GM21825 (cell line): ENCODE measurements at regions not wholly inside any gene's neighbourhood (a gene's known extent, or its start where the extent isn't known, plus 50 kb on each side); places are given as distances from the start of the nearest gene placed in this dataset.

Experiments
- ATAC-seq: cut with Tn5 transposase; IDR thresholded peaks from one replicate; pipeline ENCODE4 v1.9.1; 2021; ENCODE audit warnings: mild to moderate bottlenecking, moderate library complexity; ENCODE audit not compliant: unreplicated experiment

GRCh38 chrX:109841869-109842579 lies 109.0 kb upstream of the ACSL4 start:
- no peak for ATAC-seq

DNA sequence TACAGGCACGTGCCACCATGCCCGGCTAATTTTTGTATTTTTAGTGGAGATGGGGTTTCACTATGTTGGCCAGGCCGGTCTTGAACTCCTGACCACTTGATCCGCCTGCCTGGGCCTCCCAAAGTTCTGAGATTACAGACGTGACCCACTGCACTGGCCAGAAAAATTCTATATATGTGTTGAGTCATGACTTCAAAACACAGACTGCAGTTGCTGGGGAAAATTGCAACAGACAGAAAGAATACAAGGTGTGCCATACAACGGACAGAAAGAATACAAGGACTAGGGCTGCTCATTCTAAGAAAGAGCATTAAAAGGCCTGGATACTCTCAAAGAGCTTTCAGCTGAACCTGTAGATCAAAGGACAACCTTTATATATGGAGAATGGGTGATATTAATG lies 109.6 kb upstream of the ACSL4 start:
- no peak for ATAC-seq

- ATAC-seq, result peak; percentile 45
Measured at GRCh38 chrX:109843963-109844751, 111.1 kb upstream of the ACSL4 start.

DNA sequence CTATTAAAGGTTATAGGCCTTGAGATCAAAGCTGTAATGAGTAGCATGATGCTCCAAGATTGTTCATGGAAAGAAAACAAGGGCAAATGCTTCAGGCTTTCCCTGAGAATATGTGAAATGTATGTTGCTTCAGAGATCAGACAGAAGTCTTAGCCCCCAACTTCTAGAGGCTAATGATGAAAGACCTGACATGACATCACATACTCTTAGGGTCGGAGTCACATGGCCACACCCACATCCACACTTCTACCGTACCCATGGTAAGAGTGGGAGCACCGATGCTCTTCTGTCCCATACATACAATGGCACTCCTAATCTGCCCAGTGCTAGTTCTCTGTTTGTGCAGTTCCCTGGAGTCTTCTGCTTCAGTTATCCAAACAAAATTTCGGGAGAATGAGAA lies 111.9 kb upstream of the ACSL4 start:
- no peak for ATAC-seq

- no peak for ATAC-seq
Measured at GRCh38 chrX:109845996-109846395, 112.9 kb upstream of the ACSL4 start.

GRCh38 chrX:109847257-109848187 lies 114.5 kb upstream of the ACSL4 start:
- ATAC-seq, result no peak

DNA sequence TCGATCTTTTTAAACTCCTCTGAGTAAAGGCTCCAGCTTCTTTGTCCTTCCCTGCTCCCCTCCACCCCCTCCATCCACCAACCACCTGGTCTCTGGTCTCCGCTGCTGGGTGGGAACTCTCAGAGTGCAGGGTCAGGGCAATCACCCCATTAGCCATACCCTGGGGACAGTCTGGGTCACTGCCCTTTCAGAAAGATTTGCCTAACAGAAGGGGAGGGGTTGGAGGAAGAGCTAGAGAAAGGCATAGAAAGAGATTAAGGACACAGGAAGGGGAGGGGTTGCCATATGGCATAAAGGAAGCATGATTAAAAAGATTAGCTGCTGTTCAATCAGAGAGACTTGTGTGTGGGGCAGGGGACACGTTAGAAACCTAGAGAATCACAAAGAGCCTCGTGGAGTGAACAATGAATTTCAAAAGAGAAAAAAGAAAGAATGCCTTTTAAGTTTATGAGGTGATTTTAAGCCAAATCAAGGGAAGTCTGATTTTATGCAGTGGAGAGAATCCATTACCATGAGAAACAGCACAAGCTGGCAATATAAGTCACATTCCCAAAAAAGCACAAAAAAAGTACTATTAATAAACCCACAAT lies 115.5 kb upstream of the ACSL4 start:
- peak; percentile 80 for ATAC-seq

GRCh38 chrX:109854096-109854495 lies 121.0 kb upstream of the ACSL4 start:
- ATAC-seq, result no peak

DNA sequence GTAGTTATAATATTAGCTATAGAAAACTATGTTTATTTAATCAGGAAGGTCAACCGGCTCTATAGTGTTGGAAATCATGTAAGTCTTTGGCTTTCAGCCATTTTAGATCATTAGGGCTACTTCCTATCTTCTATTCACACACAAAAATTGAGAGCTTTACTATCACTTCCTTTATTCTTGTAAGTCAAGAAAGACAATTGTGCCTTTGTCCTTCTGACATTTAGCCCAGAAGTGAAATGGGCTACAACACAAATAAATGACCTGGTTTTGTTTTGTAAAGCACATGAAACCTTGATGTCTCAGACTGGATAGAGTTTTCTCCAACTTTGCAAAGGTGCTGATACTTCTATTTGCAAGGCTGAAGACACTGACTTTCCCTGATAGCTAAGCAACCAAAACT lies 122.4 kb upstream of the ACSL4 start:
- no peak for ATAC-seq

GRCh38 chrX:109856974-109857373 lies 123.9 kb upstream of the ACSL4 start:
- ATAC-seq, result no peak

- ATAC-seq, result no peak
Measured at GRCh38 chrX:109857584-109858228, 124.6 kb upstream of the ACSL4 start.

DNA sequence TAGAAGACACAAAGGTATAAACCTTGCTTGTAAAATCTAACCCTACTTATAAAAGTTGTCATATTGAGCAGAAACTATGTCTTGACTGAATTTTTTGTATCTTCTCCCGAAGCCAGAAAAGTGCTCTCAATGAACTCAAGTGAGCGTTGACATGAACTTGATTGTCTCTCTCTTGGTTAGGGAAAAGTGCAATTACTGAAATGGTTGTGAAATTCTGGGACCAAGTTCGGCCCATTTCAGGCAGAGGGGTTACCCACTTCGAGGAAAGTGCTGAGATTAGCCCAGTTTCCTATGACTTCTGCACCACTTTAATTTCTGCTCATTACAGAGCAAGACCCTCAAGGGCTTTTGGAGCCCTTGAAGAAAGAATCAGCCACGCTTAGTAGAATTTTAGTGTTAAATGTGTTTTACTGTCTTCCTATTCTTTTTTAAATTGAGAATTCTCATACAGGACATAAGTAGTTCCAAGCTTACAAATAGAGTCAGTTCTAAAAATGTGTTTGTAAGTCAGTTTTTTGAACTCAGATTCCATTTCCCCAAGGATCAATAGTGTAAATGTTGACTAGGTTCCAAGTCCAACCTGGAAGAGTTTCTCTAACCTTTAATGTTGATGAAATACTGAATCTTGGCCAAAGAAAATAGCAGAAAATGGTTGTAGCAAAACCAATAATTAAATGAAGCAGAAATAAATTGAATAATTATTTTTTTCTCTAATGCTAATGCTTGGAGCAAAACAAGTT lies 125.7 kb upstream of the ACSL4 start:
- ATAC-seq, result no peak

DNA sequence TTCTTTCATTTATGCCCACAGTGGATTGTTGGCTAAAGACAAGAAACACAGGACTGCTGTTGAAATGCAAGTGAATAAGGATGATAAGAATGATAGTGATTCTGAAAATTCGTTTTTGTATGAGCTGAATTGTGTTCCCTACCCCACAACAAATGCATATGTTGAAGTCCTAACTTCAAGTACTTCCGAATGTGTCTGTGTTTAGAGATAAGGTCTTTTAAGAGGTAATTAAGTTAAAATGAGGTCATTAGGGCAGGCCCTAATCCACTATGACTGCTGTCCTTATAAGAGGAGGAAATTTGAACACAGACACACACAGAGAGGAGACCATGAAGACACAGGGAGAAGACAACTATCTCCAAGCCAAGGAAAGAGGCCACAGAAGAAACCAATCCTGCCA lies 126.6 kb upstream of the ACSL4 start:
- ATAC-seq, result no peak

DNA sequence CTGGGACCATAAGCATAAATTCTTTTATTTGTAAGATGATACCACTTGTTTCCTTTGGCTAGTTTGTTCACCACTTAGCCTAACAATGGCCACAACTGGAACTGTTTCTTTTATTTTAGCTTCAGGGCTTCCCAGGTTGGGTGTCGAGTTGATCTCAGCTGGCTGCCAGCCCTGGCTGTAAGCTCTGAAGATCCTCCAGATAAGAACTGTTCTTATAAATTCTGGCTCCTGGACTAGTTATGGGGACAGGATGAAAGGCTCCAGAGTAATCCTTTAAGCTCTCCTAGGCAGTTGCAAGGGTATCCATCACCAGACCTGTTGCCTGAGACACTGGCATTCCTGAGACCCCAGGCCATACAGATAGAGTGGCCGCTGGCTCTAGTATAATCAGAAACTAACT lies 129.4 kb upstream of the ACSL4 start:
- ATAC-seq, result no peak

- no peak for ATAC-seq
Measured at GRCh38 chrX:109863811-109864210, 130.8 kb upstream of the ACSL4 start.

- no peak for ATAC-seq
Measured at GRCh38 chrX:109871121-109871888, 131.6 kb upstream of the TMEM164 start.

DNA sequence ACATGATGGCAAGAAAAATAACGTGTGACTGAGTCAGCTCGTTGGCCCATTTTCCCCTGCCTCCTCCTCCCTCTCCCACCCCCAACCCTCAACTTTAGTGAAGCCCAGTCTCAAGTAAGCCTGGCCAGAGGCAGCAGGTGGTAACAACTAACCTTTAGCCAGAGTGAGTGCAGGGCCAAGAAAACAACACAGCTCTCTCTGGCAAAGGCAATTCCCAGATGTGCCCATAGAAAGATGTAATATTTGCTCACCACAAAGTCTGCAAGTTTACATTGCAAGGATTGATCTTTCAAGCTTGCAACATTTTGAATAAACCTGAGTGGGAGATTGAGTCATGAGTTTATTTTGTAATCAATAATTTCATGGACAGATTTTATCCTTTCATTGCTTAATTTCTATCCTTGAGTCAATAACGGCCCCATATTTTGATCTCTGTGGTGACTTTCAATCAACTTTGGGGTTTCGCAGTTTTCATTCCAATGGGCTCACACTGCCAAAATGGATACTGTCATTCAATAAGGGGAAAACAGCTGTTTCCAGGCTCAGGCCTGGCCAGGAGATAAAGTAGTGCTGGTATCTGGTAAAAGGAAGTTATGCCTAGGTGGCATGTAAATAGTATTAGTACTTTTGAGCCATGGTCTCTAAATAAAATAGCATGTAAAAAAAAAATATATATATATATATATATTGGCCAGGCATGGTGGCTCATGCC lies 130.7 kb upstream of the TMEM164 start:
- ATAC-seq, result no peak

GRCh38 chrX:109873574-109873973 lies 129.3 kb upstream of the TMEM164 start:
- no peak for ATAC-seq
